ENCODE measurements at regions not wholly inside any gene's neighbourhood (a gene's known extent, or its start where the extent isn't known, plus 50 kb on each side); places are given as distances from the start of the nearest gene placed in this dataset.

DNA sequence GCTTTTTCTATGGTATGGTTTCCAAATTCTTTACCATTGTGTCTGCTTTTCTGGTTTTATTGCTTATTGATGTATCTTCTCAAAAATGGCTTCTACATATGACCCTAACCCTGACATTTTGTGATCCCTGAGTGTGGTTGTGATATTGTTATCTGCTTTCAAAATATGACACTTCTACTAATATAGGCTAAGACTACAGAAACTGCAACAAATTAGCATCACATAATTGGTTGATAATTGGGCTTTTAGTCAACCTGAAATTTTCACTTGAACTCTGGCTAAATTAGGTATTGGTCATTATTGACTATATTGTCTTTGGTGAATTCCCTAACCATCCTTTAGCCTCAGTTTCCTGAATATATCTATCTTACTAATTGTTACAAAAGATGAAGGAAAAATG, 246.1 kb downstream of the PIK3C3 start:
- no peaks in the 10 kb centered on the region for H3K9me3 ChIP-seq (ENCODE audit: low read length)
- no peaks in the 10 kb centered on the region for H3K79me2 ChIP-seq (ENCODE audit: low read length)
- H3K9ac ChIP-seq (ENCODE audit: low read length): no peak overlapping the region
- TF ChIP-seq EZH2 (IDR thresholded peaks at IDR 0.05; ENCODE audit: low read length, unreplicated experiment) (no peak), EZH2phosphoT487 (IDR thresholded peaks at IDR 0.05; ENCODE audit: borderline replicate concordance, low read length) (no peak)
- TF ChIP-seq, protein P1, sequence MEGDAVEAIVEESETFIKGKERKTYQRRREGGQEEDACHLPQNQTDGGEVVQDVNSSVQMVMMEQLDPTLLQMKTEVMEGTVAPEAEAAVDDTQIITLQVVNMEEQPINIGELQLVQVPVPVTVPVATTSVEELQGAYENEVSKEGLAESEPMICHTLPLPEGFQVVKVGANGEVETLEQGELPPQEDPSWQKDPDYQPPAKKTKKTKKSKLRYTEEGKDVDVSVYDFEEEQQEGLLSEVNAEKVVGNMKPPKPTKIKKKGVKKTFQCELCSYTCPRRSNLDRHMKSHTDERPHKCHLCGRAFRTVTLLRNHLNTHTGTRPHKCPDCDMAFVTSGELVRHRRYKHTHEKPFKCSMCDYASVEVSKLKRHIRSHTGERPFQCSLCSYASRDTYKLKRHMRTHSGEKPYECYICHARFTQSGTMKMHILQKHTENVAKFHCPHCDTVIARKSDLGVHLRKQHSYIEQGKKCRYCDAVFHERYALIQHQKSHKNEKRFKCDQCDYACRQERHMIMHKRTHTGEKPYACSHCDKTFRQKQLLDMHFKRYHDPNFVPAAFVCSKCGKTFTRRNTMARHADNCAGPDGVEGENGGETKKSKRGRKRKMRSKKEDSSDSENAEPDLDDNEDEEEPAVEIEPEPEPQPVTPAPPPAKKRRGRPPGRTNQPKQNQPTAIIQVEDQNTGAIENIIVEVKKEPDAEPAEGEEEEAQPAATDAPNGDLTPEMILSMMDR (conservative IDR thresholded peaks at IDR 0.05; ENCODE audit: low read depth, low read length): no peak
- H2AFZ ChIP-seq (ENCODE audit: low read length): no peak overlapping the region
- ChIA-PET CTCF (no interaction called here), POLR2A (ENCODE audit: unreplicated experiment) (no interaction called here)
- no TSS peak for BruUV-seq (replicated peaks)
- no peaks in the 10 kb centered on the region for H4K20me1 ChIP-seq (ENCODE audit: low read length)
- DNase-seq (no peak), ATAC-seq (no peak)
- no peaks in the 10 kb centered on the region for H3K9me2 ChIP-seq (replicated peaks; ENCODE audit: low read length)
- H3K27ac ChIP-seq (ENCODE audit: low read length): no peak overlapping the region
- no peak overlapping the region for H3K4me3 ChIP-seq (ENCODE audit: low read length)
- H3K36me3 ChIP-seq (ENCODE audit: low read depth, low read length): no peaks in the 10 kb centered on the region
- H3K4me2 ChIP-seq (ENCODE audit: low read length): no peak overlapping the region
- no peaks in the 10 kb centered on the region for H3F3A ChIP-seq (ENCODE audit: low read length, unreplicated experiment)
- H3K4me1 ChIP-seq (ENCODE audit: insufficient read depth, low read length): no peaks in the 10 kb centered on the region
- H3K27me3 ChIP-seq (ENCODE audit: low read length): no peaks in the 10 kb centered on the region
- intact Hi-C loops (cut with micrococcal nuclease): no loop called here

DNA sequence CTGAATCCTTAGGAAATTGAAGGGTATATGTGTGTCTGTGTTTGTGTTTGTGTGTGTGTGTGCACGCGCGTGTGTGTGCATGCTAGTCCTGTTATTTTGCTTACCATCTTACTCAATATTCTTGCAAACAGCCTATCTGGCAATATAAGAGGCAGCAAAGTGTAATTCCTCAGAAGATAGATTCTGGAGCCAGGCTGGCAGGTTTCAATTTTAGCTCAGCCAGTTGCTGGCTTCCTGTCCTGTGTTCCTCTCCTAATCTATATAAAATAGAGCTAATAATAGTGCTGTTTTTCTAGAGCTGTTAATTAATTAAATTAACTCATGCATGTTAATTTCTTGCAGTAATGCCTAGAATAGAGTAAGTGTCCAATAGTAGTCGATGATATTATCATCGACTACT, 256.2 kb downstream of the PIK3C3 start:
- H3K36me3 ChIP-seq (ENCODE audit: low read depth, low read length): no peaks in the 10 kb centered on the region
- H3K4me3 ChIP-seq (ENCODE audit: low read length): no peak overlapping the region
- intact Hi-C loops (cut with micrococcal nuclease): no loop called here
- no peaks in the 10 kb centered on the region for H3K4me1 ChIP-seq (ENCODE audit: insufficient read depth, low read length)
- ChIA-PET CTCF (no interaction called here), POLR2A (ENCODE audit: unreplicated experiment) (no interaction called here)
- no peaks in the 10 kb centered on the region for H3K27me3 ChIP-seq (ENCODE audit: low read length)
- no peaks in the 10 kb centered on the region for H3K9me3 ChIP-seq (ENCODE audit: low read length)
- H3K79me2 ChIP-seq (ENCODE audit: low read length): no peaks in the 10 kb centered on the region
- no peak overlapping the region for H3K9ac ChIP-seq (ENCODE audit: low read length)
- DNase-seq (no peak), ATAC-seq (no peak)
- no peaks in the 10 kb centered on the region for H3F3A ChIP-seq (ENCODE audit: low read length, unreplicated experiment)
- no peaks in the 10 kb centered on the region for H4K20me1 ChIP-seq (ENCODE audit: low read length)
- H3K9me2 ChIP-seq (replicated peaks; ENCODE audit: low read length): no peaks in the 10 kb centered on the region
- BruUV-seq (replicated peaks): no TSS peak
- H2AFZ ChIP-seq (ENCODE audit: low read length): no peak overlapping the region
- no peak overlapping the region for H3K4me2 ChIP-seq (ENCODE audit: low read length)
- H3K27ac ChIP-seq (ENCODE audit: low read length): no peak overlapping the region
- TF ChIP-seq, protein P1 (conservative IDR thresholded peaks at IDR 0.05; ENCODE audit: low read depth, low read length): no peak
- TF ChIP-seq EZH2phosphoT487 (IDR thresholded peaks at IDR 0.05; ENCODE audit: borderline replicate concordance, low read length) (no peak), EZH2 (IDR thresholded peaks at IDR 0.05; ENCODE audit: low read length, unreplicated experiment) (no peak)

DNA sequence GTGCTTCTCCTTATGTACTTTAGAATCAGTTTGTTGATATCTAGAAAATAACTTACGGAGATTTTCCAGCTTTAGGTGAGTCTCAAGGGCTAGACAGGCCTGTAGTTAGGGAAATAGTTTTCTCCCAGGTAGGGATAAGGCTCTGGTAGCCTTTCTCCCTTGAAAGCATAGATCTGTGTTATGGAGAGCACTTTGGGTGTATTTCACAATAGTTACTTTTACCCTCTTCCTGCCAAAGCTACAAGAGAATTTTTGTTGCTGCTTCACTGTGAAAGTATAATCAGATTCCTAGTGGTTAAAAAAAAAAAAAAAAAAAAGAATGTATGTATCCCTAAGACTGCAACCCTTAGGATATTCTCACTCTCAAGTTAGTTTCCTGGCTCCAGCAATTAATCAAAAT, 267.5 kb downstream of the PIK3C3 start:
- POLR2A ChIA-PET (ENCODE audit: unreplicated experiment): no interaction called here
- no peaks in the 10 kb centered on the region for H3K9me2 ChIP-seq (replicated peaks; ENCODE audit: low read length)
- BruUV-seq (replicated peaks): no TSS peak

More for the DNA sequence above, 267.5 kb downstream of the PIK3C3 start:
- Histone ChIP-seq H3K9ac (ENCODE audit: low read length) (no peak overlapping the region), H3K27ac (ENCODE audit: low read length) (no peak overlapping the region), H3K4me2 (ENCODE audit: low read length) (no peak overlapping the region), H3K27me3 (ENCODE audit: low read length) (no peaks in the 10 kb centered on the region), H3K9me3 (ENCODE audit: low read length) (no peaks in the 10 kb centered on the region), H3K4me1 (ENCODE audit: insufficient read depth, low read length) (no peaks in the 10 kb centered on the region), H4K20me1 (ENCODE audit: low read length) (no peaks in the 10 kb centered on the region), H3K36me3 (ENCODE audit: low read depth, low read length) (no peaks in the 10 kb centered on the region), H2AFZ (ENCODE audit: low read length) (no peak overlapping the region), H3F3A (ENCODE audit: low read length, unreplicated experiment) (no peaks in the 10 kb centered on the region), H3K79me2 (ENCODE audit: low read length) (no peaks in the 10 kb centered on the region), H3K4me3 (ENCODE audit: low read length) (no peak overlapping the region)
- DNase-seq (no peak), ATAC-seq (no peak)
- intact Hi-C loops (cut with micrococcal nuclease): no loop called here
- CTCF ChIA-PET: no interaction called here
- TF ChIP-seq EZH2phosphoT487 (IDR thresholded peaks at IDR 0.05; ENCODE audit: borderline replicate concordance, low read length) (no peak), EZH2 (IDR thresholded peaks at IDR 0.05; ENCODE audit: low read length, unreplicated experiment) (no peak)
- TF ChIP-seq, protein P1 (conservative IDR thresholded peaks at IDR 0.05; ENCODE audit: low read depth, low read length): no peak
